ENCODE measurements at regions not wholly inside any gene's neighbourhood (a gene's known extent, or its start where the extent isn't known, plus 50 kb on each side); places are given as distances from the start of the nearest gene placed in this dataset.
A peak's percentile ranks its signal among the peaks of the same experiment; 100 is the strongest.

- Mint-ChIP-seq H3K4me3 (ENCODE audit: unreplicated experiment) (peak overlapping the region; percentile 42), H3K27ac (ENCODE audit: unreplicated experiment) (peak overlapping the region; percentile 78), H3K36me3 (ENCODE audit: insufficient read depth, unreplicated experiment) (peaks cover 10% of the 10 kb centered on the region), H3K27me3 (ENCODE audit: insufficient read depth, unreplicated experiment) (no peaks in the 10 kb centered on the region), H3K4me1 (ENCODE audit: low read depth, unreplicated experiment) (peaks cover 29% of the 10 kb centered on the region), H3K9me3 (ENCODE audit: unreplicated experiment) (no peaks in the 10 kb centered on the region)
- no peaks in the 10 kb centered on the region for H3K36me3 ChIP-seq (ENCODE audit: control insufficient read depth, insufficient read depth, low read length)
- POLR2A ChIA-PET: interaction anchor here (0.7 kb wide), 1 partner anchor 579 kb away, joined by 3 read pairs; no protein-coding TSS in a partner anchor
- TF ChIP-seq CTCF (IDR thresholded peaks at IDR 0.05; ENCODE audit: insufficient read depth in 1 of 2, low read depth in 1 of 2, low read length in 1 of 2, severe bottlenecking in 1 of 2, unreplicated experiment in 1 of 2): peak; percentile 49 to 53
- DNase-seq: peak; percentile 90 to 96
- CTCF ChIA-PET: interaction anchor here (0.6 to 1.7 kb wide), 2 partner anchors 29 to 48 kb away, joined by 3 to 6 read pairs; no protein-coding TSS in a partner anchor
- BruUV-seq (replicated peaks): no TSS peak
- intact Hi-C loops (cut with micrococcal nuclease; ENCODE audit: unreplicated experiment): loop anchor here (1.0 to 2.0 kb wide), 3 partner anchors 29 to 196 kb away; partner anchors contain the start of gene GATB
- H3K4me3 ChIP-seq (ENCODE audit: low read depth, low read length): no peak overlapping the region
- no peaks in the 10 kb centered on the region for H3K27me3 ChIP-seq (replicated peaks; ENCODE audit: control insufficient read depth, insufficient read depth, low read length)
- no peaks in the 10 kb centered on the region for H3K9me3 ChIP-seq
- peaks cover 29% of the 10 kb centered on the region for H3K4me1 ChIP-seq
Measured at GRCh38 chr4:151957153-151957552, 196.3 kb upstream of the GATB start.

GRCh38 chr4:151955721-151956380, 195.0 kb upstream of the GATB start:
- Mint-ChIP-seq H3K4me1 (ENCODE audit: low read depth, unreplicated experiment) (peaks cover 22% of the 10 kb centered on the region), H3K36me3 (ENCODE audit: insufficient read depth, unreplicated experiment) (peaks cover 10% of the 10 kb centered on the region), H3K27ac (ENCODE audit: unreplicated experiment) (peak overlapping the region; percentile 78), H3K4me3 (ENCODE audit: unreplicated experiment) (peak overlapping the region; percentile 42), H3K27me3 (ENCODE audit: insufficient read depth, unreplicated experiment) (no peaks in the 10 kb centered on the region), H3K9me3 (ENCODE audit: unreplicated experiment) (no peaks in the 10 kb centered on the region)
- peaks cover 29% of the 10 kb centered on the region for H3K4me1 ChIP-seq
- H3K9me3 ChIP-seq: no peaks in the 10 kb centered on the region
- no peak for TF ChIP-seq CTCF (IDR thresholded peaks at IDR 0.05; ENCODE audit: insufficient read depth in 1 of 2, low read depth in 1 of 2, low read length in 1 of 2, severe bottlenecking in 1 of 2, unreplicated experiment in 1 of 2)
- POLR2A ChIA-PET: no interaction called here
- H3K36me3 ChIP-seq (ENCODE audit: control insufficient read depth, insufficient read depth, low read length): no peaks in the 10 kb centered on the region
- H3K4me3 ChIP-seq (ENCODE audit: low read depth, low read length): no peak overlapping the region
- no peak for DNase-seq
- H3K27me3 ChIP-seq (replicated peaks; ENCODE audit: control insufficient read depth, insufficient read depth, low read length): no peaks in the 10 kb centered on the region
- intact Hi-C loops (cut with micrococcal nuclease; ENCODE audit: unreplicated experiment): loop anchor here (2.0 kb wide), 1 partner anchor 147 kb away; no protein-coding TSS in a partner anchor
- no TSS peak for BruUV-seq (replicated peaks)
- CTCF ChIA-PET: interaction anchor here (1.7 kb wide), 1 partner anchor 28 kb away, joined by 6 read pairs; no protein-coding TSS in a partner anchor

DNA sequence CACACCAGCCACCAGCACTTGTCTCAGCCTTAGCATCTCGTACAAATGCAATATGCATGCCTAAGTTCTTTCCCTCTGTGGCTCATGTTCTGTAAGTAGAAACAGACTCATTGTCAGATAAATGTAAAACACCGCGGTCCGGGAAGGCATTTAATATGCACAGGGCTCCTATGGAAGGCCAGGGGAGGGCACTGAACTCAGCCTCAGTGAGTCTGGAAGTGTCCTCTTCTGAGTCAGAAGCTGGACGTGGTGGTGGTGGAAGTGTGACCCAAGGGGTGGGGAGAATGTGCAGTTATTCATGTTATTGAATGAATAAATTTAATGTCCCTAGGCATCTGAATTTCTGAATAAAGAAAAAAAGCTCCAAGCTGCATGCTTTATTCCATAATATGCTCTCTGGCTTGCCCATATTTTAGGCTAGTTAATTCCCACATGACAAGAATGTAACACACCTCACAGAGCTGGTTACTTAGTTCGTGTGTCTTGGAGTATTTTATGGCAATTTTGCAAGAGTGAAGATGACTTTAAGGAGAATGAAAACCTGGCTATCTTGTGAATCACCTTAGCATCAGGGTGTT, 193.1 kb upstream of the GATB start:
- Mint-ChIP-seq H3K27me3 (ENCODE audit: insufficient read depth, unreplicated experiment) (no peaks in the 10 kb centered on the region), H3K36me3 (ENCODE audit: insufficient read depth, unreplicated experiment) (peaks cover 10% of the 10 kb centered on the region), H3K4me1 (ENCODE audit: low read depth, unreplicated experiment) (peaks cover 22% of the 10 kb centered on the region), H3K4me3 (ENCODE audit: unreplicated experiment) (no peak overlapping the region), H3K27ac (ENCODE audit: unreplicated experiment) (no peak overlapping the region), H3K9me3 (ENCODE audit: unreplicated experiment) (no peaks in the 10 kb centered on the region)
- Histone ChIP-seq H3K9me3 (no peaks in the 10 kb centered on the region), H3K27me3 (replicated peaks; ENCODE audit: control insufficient read depth, insufficient read depth, low read length) (no peaks in the 10 kb centered on the region), H3K4me1 (peaks cover 29% of the 10 kb centered on the region), H3K4me3 (ENCODE audit: low read depth, low read length) (no peak overlapping the region), H3K36me3 (ENCODE audit: control insufficient read depth, insufficient read depth, low read length) (no peaks in the 10 kb centered on the region)
- DNase-seq: no peak
- intact Hi-C loops (cut with micrococcal nuclease; ENCODE audit: unreplicated experiment): no loop called here
- CTCF ChIA-PET: no interaction called here
- POLR2A ChIA-PET: no interaction called here
- no peak for TF ChIP-seq CTCF (IDR thresholded peaks at IDR 0.05; ENCODE audit: insufficient read depth in 1 of 2, low read depth in 1 of 2, low read length in 1 of 2, severe bottlenecking in 1 of 2, unreplicated experiment in 1 of 2)
- BruUV-seq (replicated peaks): no TSS peak

All from Caco-2 (cell line).